ENCODE measurements at regions not wholly inside any gene's neighbourhood (a gene's known extent, or its start where the extent isn't known, plus 50 kb on each side); places are given as distances from the start of the nearest gene placed in this dataset.

- DNase-seq, result no peak
Observed at GRCh38 chr3:181054538-181054937, 65.0 kb upstream of the DNAJC19 start.

GRCh38 chr3:181052256-181052655 lies 62.7 kb upstream of the DNAJC19 start:
- no peak for DNase-seq

GRCh38 chr3:181050738-181051137 lies 61.2 kb upstream of the DNAJC19 start:
- no peak for DNase-seq

DNA sequence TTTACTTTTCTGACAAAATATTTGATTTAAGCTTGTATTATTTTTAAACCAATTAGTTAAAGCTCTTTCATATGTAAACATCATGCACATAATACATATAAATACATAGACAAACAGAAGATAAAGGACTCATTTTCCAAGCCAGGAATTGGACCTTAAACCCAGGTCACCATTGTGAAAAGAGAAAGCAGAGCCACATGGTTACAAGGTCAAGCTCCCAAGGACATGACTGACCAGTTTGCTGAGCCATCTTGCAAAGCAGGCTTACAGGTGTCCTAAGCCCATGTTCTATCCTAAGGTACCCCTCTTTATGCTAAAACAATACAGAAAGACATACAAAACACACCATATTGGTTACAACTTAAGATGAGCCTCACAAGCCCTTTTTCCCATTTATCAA lies 50.5 kb upstream of the DNAJC19 start:
- DNase-seq, result no peak
